ENCODE measurements at regions not wholly inside any gene's neighbourhood (a gene's known extent, or its start where the extent isn't known, plus 50 kb on each side); places are given as distances from the start of the nearest gene placed in this dataset.

DNA sequence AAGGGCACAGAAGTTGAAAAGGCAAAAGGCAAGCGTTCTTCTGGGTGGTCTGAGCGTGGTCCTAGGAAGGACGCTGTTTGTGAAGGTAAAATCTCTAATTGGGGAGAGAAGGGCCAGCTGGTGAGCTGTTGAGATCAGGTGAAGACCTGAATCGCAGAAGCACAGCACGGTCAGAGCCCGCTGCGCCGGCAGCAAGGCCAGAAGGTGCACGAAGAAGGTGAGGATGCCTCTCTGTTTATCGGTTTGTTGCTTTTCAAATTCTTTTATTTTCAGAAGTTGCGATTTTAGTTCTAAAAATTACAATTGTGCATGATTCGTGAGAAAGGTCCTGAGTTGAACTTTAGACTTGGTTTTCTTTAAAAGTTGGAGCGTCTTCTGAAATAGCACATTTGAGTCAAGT is 247.8 kb upstream of the FOXK1 start:
- TF ChIP-seq POLR2A (IDR thresholded peaks at IDR 0.05): no peak
- TF ChIP-seq, protein P1, sequence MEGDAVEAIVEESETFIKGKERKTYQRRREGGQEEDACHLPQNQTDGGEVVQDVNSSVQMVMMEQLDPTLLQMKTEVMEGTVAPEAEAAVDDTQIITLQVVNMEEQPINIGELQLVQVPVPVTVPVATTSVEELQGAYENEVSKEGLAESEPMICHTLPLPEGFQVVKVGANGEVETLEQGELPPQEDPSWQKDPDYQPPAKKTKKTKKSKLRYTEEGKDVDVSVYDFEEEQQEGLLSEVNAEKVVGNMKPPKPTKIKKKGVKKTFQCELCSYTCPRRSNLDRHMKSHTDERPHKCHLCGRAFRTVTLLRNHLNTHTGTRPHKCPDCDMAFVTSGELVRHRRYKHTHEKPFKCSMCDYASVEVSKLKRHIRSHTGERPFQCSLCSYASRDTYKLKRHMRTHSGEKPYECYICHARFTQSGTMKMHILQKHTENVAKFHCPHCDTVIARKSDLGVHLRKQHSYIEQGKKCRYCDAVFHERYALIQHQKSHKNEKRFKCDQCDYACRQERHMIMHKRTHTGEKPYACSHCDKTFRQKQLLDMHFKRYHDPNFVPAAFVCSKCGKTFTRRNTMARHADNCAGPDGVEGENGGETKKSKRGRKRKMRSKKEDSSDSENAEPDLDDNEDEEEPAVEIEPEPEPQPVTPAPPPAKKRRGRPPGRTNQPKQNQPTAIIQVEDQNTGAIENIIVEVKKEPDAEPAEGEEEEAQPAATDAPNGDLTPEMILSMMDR (IDR thresholded peaks at IDR 0.05): no peak

Data from Peyer's patch (tissue), 4 donors.